ENCODE measurements at regions not wholly inside any gene's neighbourhood (a gene's known extent, or its start where the extent isn't known, plus 50 kb on each side); places are given as distances from the start of the nearest gene placed in this dataset.
"Not testable (repeated sequence)": the region's sequence is repeated elsewhere in the genome, so short reads cannot be mapped to it uniquely, and the experiment has no call there.

DNA sequence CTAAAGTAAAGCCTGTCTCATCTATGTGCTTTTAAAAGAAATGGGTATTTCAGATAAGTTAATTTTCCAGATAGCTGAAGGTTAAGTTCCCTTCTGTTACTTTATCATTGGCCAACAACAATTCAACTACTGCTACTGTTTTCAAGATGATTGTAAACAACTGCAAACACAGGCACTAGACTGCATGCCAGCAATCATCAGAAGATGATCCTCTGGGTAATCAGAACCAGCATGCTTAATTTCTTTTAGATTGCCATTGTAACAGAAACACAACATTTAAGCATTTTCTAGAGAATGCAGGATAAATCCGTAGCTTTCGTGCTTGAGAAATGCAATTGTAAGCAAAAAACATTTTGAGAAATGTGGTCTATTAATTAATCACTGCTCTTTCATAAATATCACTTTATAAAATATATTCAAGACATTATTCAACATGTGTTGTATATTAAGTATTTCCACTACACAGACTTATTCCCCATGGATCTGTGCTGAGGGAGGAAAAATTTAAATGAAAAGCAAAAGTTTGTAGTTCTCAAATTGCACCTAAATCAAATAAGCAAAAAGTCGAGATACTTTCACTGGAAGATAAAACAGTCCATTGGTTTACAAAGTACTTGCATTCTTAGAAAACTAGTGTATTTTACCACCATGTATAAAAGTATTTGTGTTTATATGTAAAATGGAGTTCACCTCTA lies 133.7 kb downstream of the ATL2 start:
- DNase-seq (ENCODE audit: low read depth) = no peak

- peak; percentile 64 for DNase-seq (ENCODE audit: low read depth)
Observed at GRCh38 chr2:38239452-38239851, 137.6 kb downstream of the ATL2 start.

GRCh38 chr2:38238705-38239104 lies 138.4 kb downstream of the ATL2 start:
- DNase-seq (ENCODE audit: low read depth) = not testable (repeated sequence)

DNA sequence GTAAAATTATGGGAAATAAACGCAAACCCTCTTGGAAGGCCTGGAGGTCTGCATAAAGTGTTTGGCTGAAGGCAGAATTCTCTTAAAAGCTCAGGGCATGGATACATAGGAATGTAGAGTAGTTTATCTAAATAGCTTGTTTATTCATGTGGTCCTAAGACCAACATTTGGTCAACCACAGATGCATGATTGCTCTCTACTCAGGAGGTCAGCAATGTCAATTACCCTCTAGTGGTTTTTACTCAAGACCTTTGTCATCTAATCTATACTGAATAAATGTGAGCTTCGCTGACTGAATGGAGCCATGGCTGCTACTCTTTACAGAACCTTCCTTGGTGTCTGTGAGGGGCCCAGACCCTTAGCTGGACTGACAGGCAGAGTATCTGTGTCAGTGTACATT lies 139.8 kb downstream of the ATL2 start:
- peak; percentile 53 for DNase-seq (ENCODE audit: low read depth)

DNA sequence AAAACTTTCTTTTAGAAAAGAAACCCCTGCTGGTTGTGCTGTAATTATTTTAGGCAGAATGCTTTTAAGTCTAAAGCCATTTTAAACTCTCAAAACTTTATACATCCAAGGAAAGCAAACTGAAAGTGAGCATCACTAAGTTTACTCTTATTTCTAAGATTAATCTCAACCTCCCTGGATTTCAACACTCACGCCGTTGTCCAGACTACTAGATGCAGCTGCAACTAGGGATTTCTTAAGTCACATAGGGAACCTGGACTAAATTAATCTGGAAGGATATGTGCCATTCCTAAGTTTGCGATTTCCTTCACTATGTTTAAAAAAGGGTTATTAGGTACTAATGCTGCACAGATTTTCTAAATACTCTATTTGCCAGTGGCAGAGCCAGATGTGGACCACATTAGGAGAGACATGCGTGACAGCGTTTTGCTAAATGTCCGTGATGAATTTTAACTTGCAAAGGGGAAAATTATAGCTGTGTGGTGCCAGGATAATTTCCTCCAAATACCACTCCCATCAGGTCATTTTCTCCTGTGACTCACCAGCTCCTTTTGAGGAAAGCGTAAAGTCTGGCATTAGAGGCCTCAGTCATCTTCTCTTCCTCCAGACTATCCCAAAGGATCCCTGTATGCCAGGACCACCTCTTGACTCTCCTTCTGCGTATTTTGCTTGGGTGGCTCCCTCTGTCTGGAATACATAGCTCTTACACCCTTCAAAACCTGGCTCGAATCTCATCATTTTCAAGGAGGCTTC lies 143.7 kb downstream of the ATL2 start:
- peak; percentile 88 for DNase-seq (ENCODE audit: low read depth)

DNA sequence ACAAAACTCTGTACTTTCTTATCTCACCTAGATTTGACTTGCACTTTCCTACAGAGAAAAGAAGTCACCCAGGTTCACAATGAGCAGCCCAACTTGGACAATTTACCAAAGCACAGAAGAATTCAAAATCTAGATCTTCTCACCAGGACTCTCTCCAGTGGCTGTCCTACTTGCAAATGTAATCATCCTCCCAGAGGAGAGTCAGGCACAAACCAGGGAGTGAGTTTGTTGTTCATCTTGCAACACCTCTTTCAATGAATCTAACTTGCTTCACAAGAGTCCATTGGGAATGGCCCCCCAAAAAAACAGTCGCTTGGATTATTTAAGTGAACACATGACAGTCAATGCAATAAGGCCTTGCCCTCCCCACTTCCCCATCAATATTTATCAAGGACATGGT lies 144.6 kb downstream of the ATL2 start:
- no peak for DNase-seq (ENCODE audit: low read depth)

DNA sequence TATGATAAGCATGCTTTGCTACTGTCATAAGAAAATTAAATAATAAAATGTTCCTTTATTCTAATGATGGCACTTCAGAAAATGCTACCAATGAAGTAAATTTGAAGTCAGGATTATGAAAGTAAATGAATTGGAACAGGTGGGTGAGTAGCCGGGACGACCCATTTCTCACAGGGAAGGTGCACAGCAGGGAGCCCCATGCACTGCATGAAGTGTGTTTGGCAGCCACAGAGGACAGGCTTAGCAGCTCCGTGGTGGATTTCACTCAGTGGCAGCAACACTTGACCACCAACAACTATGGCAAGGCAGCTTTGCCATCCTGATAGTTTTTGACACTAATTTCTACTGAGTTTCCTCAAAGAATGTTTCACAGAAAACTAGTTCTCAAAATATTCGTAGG lies 146.3 kb downstream of the ATL2 start:
- peak; percentile 30 for DNase-seq (ENCODE audit: low read depth)

- no peak for DNase-seq (ENCODE audit: low read depth)
Observed at GRCh38 chr2:38228753-38229152, 148.3 kb downstream of the ATL2 start.

DNA sequence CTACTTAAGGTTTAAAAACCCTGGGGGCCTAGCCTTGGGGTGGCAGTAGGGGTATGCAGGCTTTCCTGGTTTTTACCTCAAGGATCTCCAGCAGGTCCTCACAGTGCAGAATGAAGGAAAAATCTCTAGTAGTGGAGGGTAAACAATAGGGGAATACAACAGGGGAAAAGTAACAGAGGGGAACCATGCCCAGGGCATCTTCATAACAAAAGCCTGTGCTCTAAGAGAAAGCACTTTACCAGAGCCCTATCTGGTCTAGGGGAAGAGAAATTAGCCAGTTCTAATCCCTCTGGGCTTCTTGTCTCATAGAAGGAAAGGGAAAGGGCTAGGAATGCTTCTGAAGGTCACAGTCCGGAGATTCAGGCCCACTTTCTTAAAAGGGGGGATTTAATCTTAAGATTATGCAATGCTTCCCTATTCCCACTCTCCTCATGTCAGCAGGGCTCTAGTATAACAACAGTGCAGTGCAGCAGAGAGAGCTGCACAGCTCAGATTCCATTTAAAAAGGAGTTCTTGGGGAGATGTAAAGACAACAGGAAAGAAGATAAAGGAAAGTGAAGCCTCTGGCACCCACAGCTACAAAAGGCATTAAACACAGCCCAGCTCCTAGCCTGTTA lies 149.0 kb upstream of the CYP1B1 start:
- no peak for DNase-seq (ENCODE audit: low read depth)

GRCh38 chr2:38224181-38224580 lies 148.2 kb upstream of the CYP1B1 start:
- no peak for DNase-seq (ENCODE audit: low read depth)

GRCh38 chr2:38223256-38223655 lies 147.3 kb upstream of the CYP1B1 start:
- no peak for DNase-seq (ENCODE audit: low read depth)

- no peak for DNase-seq (ENCODE audit: low read depth)
Observed at GRCh38 chr2:38220164-38220563, 144.2 kb upstream of the CYP1B1 start.

DNA sequence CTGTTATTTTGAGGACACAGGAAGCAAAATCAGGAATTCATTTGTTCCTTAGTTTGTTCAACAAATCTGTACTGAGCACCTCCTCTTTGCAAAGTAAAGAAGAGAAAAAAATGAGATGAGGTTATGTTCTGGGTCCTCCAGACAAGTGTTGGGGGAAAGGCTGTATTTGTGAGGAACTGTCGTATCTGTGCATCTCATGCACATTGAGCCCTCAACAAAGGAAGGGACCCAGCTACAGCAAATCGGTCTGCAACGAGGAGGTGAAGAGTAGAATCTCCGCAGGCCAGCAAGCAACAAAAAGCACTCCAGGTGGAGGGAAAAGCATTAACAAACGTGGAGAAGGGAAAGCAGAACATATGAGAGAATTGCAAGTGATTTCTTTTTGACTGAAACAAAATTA lies 143.0 kb upstream of the CYP1B1 start:
- no peak for DNase-seq (ENCODE audit: low read depth)

DNA sequence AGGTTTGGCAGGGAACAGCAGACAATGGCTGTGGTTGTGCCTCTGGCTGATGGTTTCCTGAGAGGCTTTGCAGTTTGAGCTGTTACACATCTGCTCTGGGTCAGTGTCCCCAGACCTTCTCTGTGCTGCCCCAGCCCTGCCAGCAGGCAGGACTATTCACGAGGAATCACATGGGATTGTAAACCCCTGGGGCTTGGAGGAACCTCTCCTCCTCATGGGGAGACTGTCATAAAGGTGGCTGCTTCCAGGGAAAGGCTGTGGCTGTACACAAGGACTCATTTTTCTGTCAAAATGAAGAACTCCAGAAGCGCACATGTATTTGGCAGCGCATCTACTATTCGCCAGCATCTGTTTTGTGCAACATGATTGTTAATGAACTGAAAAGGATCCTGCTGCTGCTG lies 142.6 kb upstream of the CYP1B1 start:
- no peak for DNase-seq (ENCODE audit: low read depth)

DNA sequence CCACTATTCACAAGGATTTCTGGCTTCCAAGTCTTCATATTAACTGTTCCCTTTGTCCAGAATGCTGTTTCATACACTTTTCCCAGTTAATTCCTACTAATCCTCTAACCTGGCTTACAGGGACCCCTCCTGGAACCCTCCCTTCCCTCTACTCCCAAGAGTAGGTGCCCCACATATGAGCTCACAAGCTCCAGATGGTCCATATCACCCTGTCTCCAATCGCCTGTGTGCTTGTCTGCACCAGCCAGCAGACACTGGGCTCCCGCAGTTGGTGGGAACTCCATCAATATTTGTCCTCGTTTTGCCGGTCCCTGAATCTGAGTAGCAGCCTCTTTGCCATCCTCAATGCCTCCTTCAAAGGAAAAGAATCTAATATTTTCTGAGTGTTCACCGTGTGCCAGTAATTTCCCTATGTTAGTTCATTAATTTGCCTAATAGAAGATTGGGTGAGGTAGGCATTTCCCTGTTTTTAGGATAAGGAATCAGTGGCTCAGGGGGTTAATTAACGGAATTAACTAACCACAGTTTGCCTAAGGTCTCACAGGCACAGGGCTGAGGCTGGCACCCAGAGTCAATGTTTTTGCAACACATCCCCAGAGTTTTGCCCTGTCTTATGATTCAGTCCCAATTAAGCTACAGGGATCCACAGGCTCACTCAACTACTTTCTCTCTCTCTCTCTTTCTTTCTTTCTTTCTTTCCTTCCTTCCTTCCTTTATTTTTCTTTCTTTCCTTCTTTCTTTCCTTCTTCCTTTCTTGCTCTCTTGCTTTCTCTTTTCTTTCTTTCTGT lies 141.6 kb upstream of the CYP1B1 start:
- no peak for DNase-seq (ENCODE audit: low read depth)

DNA sequence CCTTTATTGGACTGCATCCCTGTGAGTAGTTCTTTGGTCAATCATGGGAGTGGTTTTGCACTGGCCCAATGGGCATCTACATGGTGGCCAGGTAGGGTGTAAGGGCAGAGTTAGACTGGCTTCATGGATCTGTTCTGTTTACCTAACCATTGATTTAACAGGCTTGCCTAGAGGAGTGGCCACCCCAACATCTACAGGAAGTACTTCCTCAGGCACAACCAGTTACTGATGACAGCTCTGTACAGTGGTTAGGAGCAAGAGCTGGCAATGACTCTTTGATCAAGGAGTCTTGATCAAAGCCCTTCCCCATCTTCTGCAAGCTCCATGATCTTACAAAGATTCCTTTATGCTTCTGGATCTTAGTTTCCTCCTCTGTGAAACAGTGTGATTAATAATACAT lies 140.9 kb upstream of the CYP1B1 start:
- no peak for DNase-seq (ENCODE audit: low read depth)

DNA sequence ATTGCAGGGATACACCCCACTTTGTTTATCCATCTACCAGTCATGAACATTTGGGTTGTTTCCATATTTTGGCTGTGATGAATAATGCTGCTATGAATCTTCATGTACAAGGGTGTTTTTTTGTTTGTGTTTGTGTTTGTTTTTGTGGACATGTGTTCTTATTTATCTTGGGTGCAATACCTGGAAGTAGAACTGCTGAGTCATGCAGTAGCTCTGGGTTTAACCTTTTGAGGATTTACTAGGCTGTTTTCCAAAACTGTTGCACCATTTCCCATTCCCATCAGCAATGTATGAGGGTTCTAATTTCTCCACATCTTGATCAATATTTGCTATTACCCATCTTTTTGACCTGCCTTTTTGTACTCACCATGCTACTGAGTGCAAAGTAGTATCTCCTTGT lies 140.0 kb upstream of the CYP1B1 start:
- DNase-seq (ENCODE audit: low read depth) = no peak

DNA sequence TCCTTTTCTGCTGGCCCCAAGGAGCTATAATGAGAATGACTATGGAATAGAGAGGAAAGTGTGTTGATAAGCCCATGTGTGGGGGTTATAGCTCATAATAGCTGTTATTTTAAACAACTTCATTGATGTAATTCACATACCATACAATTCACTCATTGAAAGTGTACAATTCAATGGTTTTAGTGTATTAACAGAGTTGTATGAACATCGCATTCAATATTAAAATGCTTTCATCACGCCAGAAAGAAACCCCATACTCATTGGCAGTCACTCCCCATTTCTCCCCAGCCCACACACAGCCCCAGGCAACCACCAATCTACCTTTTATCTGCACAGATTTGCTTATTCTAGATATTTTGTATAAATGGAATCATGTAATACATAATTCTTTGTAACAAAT lies 139.6 kb upstream of the CYP1B1 start:
- no peak for DNase-seq (ENCODE audit: low read depth)

DNA sequence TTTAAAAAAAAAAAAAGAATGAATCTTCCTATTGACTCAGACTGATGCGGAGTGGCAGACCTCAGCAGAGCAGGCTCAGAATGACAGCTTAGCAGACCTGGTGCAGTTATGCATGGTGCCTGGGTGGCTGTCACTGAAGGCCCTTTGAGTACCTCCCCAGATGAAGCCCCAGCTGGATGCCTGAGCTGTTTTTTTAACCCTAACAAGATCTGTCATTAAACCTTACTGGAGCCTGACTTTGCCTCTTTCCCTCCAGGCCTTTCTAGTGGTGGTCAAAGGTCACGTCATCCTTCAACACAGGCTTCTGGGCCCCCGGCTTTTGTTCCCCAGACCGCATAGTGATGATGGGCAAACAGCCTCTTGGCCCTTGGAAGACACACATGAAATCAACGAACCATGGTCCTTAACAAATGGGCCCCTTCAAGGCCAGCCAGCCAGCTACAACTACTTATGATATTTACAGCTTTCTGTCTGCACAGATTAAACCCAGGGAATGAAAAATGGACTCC lies 138.3 kb upstream of the CYP1B1 start:
- peak; percentile 53 for DNase-seq (ENCODE audit: low read depth)

DNA sequence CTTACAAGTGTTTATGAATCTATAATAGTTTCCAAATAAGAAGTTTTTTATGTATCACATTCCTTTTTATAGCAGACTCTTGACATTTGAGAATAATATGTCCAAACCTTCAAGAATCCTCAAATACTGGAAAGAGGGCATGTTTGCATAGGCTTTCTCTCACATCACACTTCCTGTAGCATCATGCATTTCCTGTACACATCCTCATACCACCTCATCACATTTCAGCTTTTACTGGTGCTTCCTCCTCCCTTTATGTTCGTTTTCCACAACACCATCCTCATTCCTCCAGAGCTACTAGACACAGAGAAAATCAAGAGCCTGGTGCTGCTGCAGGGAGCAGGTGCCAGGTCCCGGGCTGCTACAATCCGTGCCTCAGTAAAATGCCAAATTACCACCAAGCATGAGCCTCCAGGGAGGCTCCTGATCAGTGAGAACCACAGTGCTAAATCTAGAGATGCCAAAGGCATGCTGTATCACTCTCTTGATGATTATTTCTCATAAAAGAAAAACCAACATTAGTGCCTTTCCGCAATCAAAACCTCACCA lies 137.7 kb upstream of the CYP1B1 start:
- DNase-seq (ENCODE audit: low read depth) = no peak

DNA sequence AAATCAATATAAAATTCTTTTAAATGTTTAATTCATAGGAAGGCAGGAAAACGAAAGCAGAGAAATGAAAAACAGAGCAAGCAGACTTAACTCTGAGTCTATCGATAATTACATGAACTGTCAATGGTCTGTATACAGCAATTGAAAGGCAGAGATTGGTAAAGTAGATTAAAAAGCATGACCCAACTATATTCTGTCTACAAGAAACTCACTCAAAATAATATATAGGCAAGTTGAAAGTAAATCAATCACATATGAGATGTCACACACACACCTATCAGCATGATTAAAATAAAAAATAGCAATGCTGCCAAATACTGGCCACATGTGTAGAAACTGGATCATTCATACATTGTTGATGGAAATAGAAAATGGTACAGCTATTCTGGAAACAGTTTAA lies 136.4 kb upstream of the CYP1B1 start:
- DNase-seq (ENCODE audit: low read depth) = no peak

- DNase-seq (ENCODE audit: low read depth) = no peak
Observed at GRCh38 chr2:38207168-38207567, 131.2 kb upstream of the CYP1B1 start.
